Tibial nerve (tissue), 4 donors: ENCODE measurements at regions not wholly inside any gene's neighbourhood (a gene's known extent, or its start where the extent isn't known, plus 50 kb on each side); places are given as distances from the start of the nearest gene placed in this dataset.

ENCODE experiments used
- DNase-seq, 2 donors: peaks; one replicate each; pipeline ENCODE4 v3.0.0-alpha.2; 2019; ENCODE audit warnings: low spot score in 2 of 2
- H3K27ac ChIP-seq, 4 donors: fragments of 200-600 bp; sonication (generic) in 3 of 4; one replicate each; pipeline ENCODE4 v1.5.1; 2017 to 2019; ENCODE audit warnings: mild to moderate bottlenecking in 1 of 4
- H3K27me3 ChIP-seq, 2 donors: fragments of 200-600 bp; sonication (generic) in 1 of 2; one replicate each; pipeline versions ENCODE4 v1.5.1 to v1.6.0; 2017 to 2019
- H3K36me3 ChIP-seq, 3 donors: fragments of 200-600 bp; sonication (generic); one replicate each; pipeline ENCODE4 v1.5.1; 2018 to 2019
- H3K4me1 ChIP-seq, 4 donors: fragments of 200-600 bp; sonication (generic) in 3 of 4; one replicate each; pipeline ENCODE4 v1.5.1; 2017 to 2019
- H3K4me3 ChIP-seq, 4 donors: fragments of 200-600 bp; sonication (generic) in 3 of 4; one replicate each; pipeline ENCODE4 v1.5.1; 2017 to 2019; ENCODE audit warnings: mild to moderate bottlenecking in 1 of 4, moderate library complexity in 1 of 4
- H3K9me3 ChIP-seq, 4 donors: fragments of 200-600 bp; sonication (generic) in 3 of 4; one replicate each; pipeline ENCODE4 v1.5.1; 2017 to 2019
- EP300 ChIP-seq, 2 donors: sonication (generic); formaldehyde crosslinking; IDR thresholded peaks; one replicate each; pipeline ENCODE4 v1.6.1; 2017; ENCODE audit warnings: antibody characterized with exemption in 2 of 2, mild to moderate bottlenecking in 1 of 2
- POLR2A ChIP-seq, 2 donors: fragments of 450-650 bp; IDR thresholded peaks; one replicate each; pipeline ENCODE4 v1.6.1; 2017; ENCODE audit warnings: antibody characterized with exemption in 2 of 2, mild to moderate bottlenecking in 2 of 2, moderate library complexity in 2 of 2
- WGBS, 2 donors: methylation state at CpG; one replicate each; pipeline ENCODE4 v1.1.5; 2018; 5-methylcytosine and 5-hydroxymethylcytosine counted together
- TF ChIP-seq, protein P1 (sequence below), 5 experiments: fragments of 200-600 bp in 3 of 5; fragments of 450-650 bp in 2 of 5; sonication (generic) in 3 of 5; IDR thresholded peaks; one replicate each; pipeline ENCODE4 v1.5.1; 2016 to 2019; ENCODE audit warnings: antibody characterized with exemption in 5 of 5, mild to moderate bottlenecking in 3 of 5, moderate library complexity in 2 of 5

DNA sequence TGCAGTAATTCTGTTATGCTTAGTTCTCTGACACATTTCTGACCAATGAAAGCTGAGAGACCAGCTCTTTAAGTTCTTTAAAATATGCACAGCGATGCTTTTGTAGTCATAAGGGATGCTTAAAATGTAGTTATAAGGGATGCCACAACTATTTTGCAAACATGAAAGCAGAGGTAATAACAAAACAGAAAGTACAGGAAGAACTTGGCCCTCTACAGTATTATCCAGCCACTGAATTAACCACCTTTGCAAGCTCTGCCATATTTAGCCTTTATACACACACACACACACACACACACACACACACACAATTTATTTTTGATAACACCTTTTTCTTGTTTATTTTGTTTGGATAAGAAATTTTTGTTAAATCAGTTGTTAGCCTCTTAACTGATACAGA is 590.0 kb downstream of the FAT4 start:
- H3K4me3 ChIP-seq = no peak overlapping the region
- no peak overlapping the region for H3K27ac ChIP-seq
- H3K9me3 ChIP-seq = peaks cover 0 to 3% (median 0%) of the 10 kb centered on the region in 4 donors
- TF ChIP-seq POLR2A (IDR thresholded peaks at IDR 0.05) = no peak
- TF ChIP-seq EP300 (IDR thresholded peaks at IDR 0.05) = no peak
- TF ChIP-seq, protein P1, sequence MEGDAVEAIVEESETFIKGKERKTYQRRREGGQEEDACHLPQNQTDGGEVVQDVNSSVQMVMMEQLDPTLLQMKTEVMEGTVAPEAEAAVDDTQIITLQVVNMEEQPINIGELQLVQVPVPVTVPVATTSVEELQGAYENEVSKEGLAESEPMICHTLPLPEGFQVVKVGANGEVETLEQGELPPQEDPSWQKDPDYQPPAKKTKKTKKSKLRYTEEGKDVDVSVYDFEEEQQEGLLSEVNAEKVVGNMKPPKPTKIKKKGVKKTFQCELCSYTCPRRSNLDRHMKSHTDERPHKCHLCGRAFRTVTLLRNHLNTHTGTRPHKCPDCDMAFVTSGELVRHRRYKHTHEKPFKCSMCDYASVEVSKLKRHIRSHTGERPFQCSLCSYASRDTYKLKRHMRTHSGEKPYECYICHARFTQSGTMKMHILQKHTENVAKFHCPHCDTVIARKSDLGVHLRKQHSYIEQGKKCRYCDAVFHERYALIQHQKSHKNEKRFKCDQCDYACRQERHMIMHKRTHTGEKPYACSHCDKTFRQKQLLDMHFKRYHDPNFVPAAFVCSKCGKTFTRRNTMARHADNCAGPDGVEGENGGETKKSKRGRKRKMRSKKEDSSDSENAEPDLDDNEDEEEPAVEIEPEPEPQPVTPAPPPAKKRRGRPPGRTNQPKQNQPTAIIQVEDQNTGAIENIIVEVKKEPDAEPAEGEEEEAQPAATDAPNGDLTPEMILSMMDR (IDR thresholded peaks at IDR 0.05) = no peak
- DNase-seq = no peak
- no peaks in the 10 kb centered on the region for H3K27me3 ChIP-seq
- no peaks in the 10 kb centered on the region for H3K4me1 ChIP-seq
- 82 to 88% methylated on average over 1 of the region's 1 CpG for WGBS, 2 donors
- no peaks in the 10 kb centered on the region for H3K36me3 ChIP-seq

DNA sequence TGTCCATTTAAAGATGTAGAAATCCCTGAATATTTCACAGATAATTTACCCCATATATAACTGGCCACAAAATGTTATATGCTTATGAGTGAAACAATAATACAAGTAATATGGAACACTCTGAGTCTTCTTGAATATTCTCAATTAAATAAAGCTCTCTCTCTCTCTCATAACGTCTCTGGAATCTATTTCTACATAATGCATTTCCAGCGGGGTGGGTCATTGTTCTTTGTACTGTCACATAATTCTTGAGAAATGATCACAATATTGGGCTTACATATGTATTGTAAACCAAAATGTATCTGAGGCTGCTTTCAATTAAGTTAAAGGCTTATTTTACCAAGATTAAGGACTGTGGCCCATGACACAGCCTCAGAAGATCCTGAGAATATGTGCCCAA is 596.3 kb downstream of the FAT4 start:
- Histone ChIP-seq H3K4me3 (no peak overlapping the region), H3K27ac (no peak overlapping the region), H3K27me3 (no peaks in the 10 kb centered on the region), H3K4me1 (no peaks in the 10 kb centered on the region), H3K36me3 (no peaks in the 10 kb centered on the region), H3K9me3 (no peaks in the 10 kb centered on the region)
- WGBS, 2 donors = 64 to 76% methylated on average over 2 of the region's 2 CpGs
- no peak for DNase-seq
- TF ChIP-seq POLR2A (IDR thresholded peaks at IDR 0.05) = no peak
- TF ChIP-seq, protein P1 (IDR thresholded peaks at IDR 0.05) = no peak
- no peak for TF ChIP-seq EP300 (IDR thresholded peaks at IDR 0.05)

DNA sequence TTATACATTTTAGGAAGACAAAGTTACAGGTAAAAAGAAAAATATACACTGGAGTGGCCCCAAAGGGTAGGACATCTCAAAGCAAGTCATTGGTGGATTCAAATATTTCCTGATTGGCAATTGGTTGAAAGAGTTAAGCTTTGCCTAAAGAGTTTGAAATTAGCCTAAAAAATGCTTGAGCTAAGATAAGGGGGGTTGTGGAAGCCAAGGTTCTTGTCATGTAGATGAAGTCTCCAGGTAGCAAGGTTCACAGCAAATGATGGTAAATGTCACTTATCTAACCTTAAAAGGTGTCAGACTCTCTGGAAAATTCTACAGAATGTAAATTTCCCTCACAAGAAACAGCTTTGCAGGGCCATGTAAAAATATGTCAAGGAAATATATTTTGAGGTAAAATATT is 596.7 kb downstream of the FAT4 start:
- H3K36me3 ChIP-seq = no peaks in the 10 kb centered on the region
- no peaks in the 10 kb centered on the region for H3K4me1 ChIP-seq
- H3K27me3 ChIP-seq = no peaks in the 10 kb centered on the region
- H3K4me3 ChIP-seq = no peak overlapping the region
- H3K27ac ChIP-seq = no peak overlapping the region
- no peak for DNase-seq
- no peaks in the 10 kb centered on the region for H3K9me3 ChIP-seq
- TF ChIP-seq POLR2A (IDR thresholded peaks at IDR 0.05) = no peak
- no peak for TF ChIP-seq EP300 (IDR thresholded peaks at IDR 0.05)
- TF ChIP-seq, protein P1 (IDR thresholded peaks at IDR 0.05) = no peak

DNA sequence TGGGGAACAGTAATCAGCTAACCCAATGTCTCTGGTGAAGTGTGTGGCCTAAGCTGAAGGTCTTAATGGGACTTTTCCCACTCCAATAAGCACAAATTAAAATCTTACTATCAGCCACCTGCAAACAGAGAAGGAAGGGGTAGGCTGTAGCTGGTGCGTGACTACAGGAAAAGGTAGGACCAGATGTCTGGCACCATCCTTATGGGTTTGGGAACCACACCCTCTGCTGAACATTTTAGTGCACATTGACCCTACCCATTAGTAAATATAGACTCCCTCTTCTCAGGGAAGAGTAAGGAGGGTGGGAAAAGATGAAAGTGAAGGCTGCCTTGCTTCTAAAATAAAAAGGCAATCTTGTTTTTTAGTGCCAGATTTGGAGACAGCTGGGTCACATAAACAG is 602.8 kb downstream of the FAT4 start:
- no peak overlapping the region for H3K4me3 ChIP-seq
- H3K36me3 ChIP-seq = no peaks in the 10 kb centered on the region
- WGBS, 2 donors = 67 to 81% methylated on average over 1 of the region's 1 CpG
- no peaks in the 10 kb centered on the region for H3K9me3 ChIP-seq
- DNase-seq = no peak
- no peaks in the 10 kb centered on the region for H3K4me1 ChIP-seq
- no peaks in the 10 kb centered on the region for H3K27me3 ChIP-seq
- no peak overlapping the region for H3K27ac ChIP-seq
- no peak for TF ChIP-seq POLR2A (IDR thresholded peaks at IDR 0.05)
- TF ChIP-seq EP300 (IDR thresholded peaks at IDR 0.05) = no peak
- TF ChIP-seq, protein P1 (IDR thresholded peaks at IDR 0.05) = no peak

DNA sequence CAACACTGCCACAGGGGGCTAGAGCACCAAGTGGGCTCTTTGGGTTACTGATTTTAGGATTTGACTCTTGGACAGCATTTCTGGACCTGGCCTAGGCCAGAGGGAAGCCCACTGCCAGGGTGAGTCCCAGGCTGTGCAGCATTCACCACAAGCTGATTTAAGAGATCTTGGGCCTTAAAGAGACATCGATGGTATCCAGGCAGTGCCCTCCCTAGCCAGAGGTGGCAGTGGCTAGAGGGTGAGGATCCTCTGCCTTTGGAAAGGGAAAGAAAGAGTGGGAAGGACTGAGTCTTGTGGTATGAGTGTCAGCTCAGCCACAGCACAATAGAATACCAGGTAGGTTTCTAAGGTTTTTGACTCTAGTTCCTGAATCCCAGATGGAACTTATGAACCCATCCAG is 613.9 kb downstream of the FAT4 start:
- WGBS, 2 donors = 80 to 100% methylated on average over 1 of the region's 1 CpG
- H3K36me3 ChIP-seq = no peaks in the 10 kb centered on the region

More for the DNA sequence above, 613.9 kb downstream of the FAT4 start:
- DNase-seq = no peak
- Histone ChIP-seq H3K9me3 (peaks cover 0 to 19% (median under 1%) of the 10 kb centered on the region in 4 donors), H3K4me3 (no peak overlapping the region), H3K27me3 (no peaks in the 10 kb centered on the region), H3K27ac (no peak overlapping the region), H3K4me1 (no peaks in the 10 kb centered on the region)
- TF ChIP-seq, protein P1 (IDR thresholded peaks at IDR 0.05) = no peak
- no peak for TF ChIP-seq POLR2A (IDR thresholded peaks at IDR 0.05)
- TF ChIP-seq EP300 (IDR thresholded peaks at IDR 0.05) = no peak
